Neuron (in vitro differentiated cells): ENCODE measurements at regions not wholly inside any gene's neighbourhood (a gene's known extent, or its start where the extent isn't known, plus 50 kb on each side); places are given as distances from the start of the nearest gene placed in this dataset.

Experiments
- H2AFZ ChIP-seq: one replicate; pipeline ENCODE4 v1.6.1; 2013; ENCODE audit warnings: low read depth, mild to moderate bottlenecking, inconsistent platforms, low read length, moderate library complexity
- H3K27me3 ChIP-seq: one replicate; pipeline ENCODE4 v1.6.1; 2013; ENCODE audit warnings: low read length; ENCODE audit not compliant: insufficient read depth
- H3K36me3 ChIP-seq: one replicate; pipeline ENCODE4 v1.6.1; 2013; ENCODE audit warnings: low read length; ENCODE audit not compliant: insufficient read depth
- H3K4me1 ChIP-seq: one replicate; pipeline ENCODE4 v1.6.1; 2013; ENCODE audit warnings: low read length; ENCODE audit not compliant: insufficient read depth
- H3K4me3 ChIP-seq: 2 replicates; pipeline ENCODE4 v1.5.1; 2013; ENCODE audit warnings: mild to moderate bottlenecking, low read length, moderate library complexity
- H3K9me3 ChIP-seq: one replicate; pipeline ENCODE4 v1.6.1; 2013; ENCODE audit warnings: low read length

DNA sequence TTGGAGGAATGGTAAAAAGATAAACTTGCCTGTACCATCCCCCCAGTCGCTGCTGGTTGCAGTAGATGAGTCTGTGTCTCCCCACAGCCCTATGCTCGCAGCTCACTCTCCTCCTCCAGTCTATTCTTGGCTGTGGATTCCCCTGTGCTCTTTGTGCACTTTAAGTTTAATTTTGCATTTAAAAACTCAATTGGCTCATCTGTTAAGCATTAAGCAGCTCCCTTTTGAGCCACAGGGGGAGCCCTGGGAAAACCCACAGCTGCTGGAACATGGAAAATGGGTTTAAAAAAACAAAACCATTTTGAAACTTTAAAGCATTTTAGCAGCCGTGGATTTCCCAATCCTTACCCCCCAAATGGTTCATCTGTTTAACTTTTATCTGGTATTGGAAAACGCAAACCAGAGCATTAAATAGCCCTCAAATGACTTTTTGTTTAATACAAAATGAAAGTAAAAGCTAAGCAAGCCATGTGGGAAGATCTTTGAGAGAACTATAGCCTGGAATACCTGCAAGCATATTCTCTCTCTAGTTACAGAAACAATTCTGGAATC lies 536.9 kb downstream of the ZIC1 start:
- no peaks in the 10 kb centered on the region for H3K9me3 ChIP-seq
- no peak overlapping the region for H3K4me3 ChIP-seq
- no peaks in the 10 kb centered on the region for H3K27me3 ChIP-seq
- peaks cover 12% of the 10 kb centered on the region for H3K4me1 ChIP-seq
- H2AFZ ChIP-seq, result peak overlapping the region; percentile 31
- H3K36me3 ChIP-seq, result no peaks in the 10 kb centered on the region

DNA sequence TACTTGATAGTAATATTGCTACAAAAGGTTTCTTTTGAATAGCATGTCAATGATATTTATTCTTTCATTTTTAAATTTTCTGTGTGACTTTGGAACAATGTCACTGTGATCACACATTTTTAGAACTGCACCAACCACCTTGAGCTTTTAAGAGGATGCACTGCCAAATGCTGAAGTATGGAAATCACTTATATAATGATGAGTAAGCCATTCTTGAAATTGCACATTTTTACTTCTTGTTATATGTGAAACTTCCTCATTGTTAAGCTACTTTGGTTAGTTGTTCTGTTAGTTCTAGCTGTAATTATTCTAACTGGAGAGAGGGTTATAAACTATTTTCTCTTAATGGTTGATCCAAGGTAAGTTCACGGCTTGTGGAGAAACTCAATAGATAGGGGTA lies 547.5 kb downstream of the ZIC1 start:
- Histone ChIP-seq H3K4me3 (no peak overlapping the region), H3K27me3 (no peaks in the 10 kb centered on the region), H3K36me3 (no peaks in the 10 kb centered on the region), H2AFZ (no peak overlapping the region), H3K4me1 (no peaks in the 10 kb centered on the region), H3K9me3 (no peaks in the 10 kb centered on the region)

DNA sequence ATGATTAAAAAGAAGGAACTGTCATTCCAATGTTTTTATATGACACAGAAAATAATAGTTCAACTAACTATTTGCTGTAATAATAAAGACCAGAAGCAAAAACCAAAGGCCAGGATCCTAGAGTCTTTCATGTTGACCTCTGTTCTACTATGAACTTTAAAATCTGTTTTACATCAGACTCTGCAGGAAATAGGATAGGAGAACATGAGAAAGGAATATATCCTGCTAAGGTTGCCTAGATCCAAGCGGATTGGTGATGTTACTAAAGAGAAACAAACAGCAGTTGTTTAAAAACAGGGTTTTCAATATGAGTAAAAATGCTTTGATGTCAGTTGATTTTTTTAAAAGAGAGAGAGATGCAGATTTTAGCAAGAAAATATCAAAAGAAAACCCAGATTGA lies 549.6 kb downstream of the ZIC1 start:
- Histone ChIP-seq H3K4me1 (no peaks in the 10 kb centered on the region), H3K36me3 (no peaks in the 10 kb centered on the region), H2AFZ (no peak overlapping the region), H3K4me3 (no peak overlapping the region), H3K9me3 (no peaks in the 10 kb centered on the region), H3K27me3 (no peaks in the 10 kb centered on the region)

GRCh38 chr3:147960786-147961185 lies 551.6 kb downstream of the ZIC1 start:
- Histone ChIP-seq H3K4me1 (no peaks in the 10 kb centered on the region), H3K36me3 (no peaks in the 10 kb centered on the region), H3K9me3 (no peaks in the 10 kb centered on the region), H3K27me3 (no peaks in the 10 kb centered on the region), H3K4me3 (no peak overlapping the region), H2AFZ (no peak overlapping the region)

DNA sequence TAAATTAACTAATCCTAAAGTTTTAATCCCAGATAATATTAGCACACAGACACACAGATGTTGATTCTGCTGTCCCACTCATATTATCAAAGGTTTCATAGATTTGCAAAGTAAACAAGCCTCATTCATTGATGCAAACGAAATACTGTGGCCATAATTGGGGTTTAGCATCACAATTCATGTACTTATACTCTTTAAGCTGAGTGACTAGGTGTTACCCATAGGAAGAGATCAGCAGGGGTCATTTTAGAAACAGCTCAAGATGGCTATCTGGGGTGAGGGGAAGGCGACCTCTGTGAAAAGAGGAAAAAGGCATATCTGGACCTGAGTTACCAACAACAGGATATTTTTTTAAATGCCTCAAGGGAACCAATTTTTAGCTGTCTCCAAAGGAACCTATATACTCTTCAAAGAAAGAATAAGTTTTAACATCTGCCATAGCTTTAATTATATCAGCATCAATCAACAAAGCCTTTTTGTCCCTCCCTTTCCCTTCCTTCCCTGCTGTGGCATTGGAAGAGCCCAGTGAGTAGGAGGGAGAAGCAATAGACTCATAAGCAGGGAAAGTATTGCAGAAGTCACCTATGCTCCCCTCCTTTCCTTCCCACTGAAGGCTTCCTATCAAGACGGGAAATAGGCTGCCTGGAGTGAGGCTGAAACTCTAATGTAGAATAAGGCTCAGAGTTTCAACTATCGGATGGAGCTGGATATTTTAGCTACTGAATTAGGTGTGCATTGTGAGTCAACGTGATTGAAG lies 553.4 kb downstream of the ZIC1 start:
- no peaks in the 10 kb centered on the region for H3K27me3 ChIP-seq
- H3K9me3 ChIP-seq, result no peaks in the 10 kb centered on the region
- H3K36me3 ChIP-seq, result no peaks in the 10 kb centered on the region
- no peaks in the 10 kb centered on the region for H3K4me1 ChIP-seq
- H2AFZ ChIP-seq, result no peak overlapping the region
- no peak overlapping the region for H3K4me3 ChIP-seq

GRCh38 chr3:147963711-147964110 lies 554.5 kb downstream of the ZIC1 start:
- Histone ChIP-seq H3K9me3 (no peaks in the 10 kb centered on the region), H3K4me1 (no peaks in the 10 kb centered on the region), H2AFZ (no peak overlapping the region), H3K4me3 (no peak overlapping the region), H3K27me3 (no peaks in the 10 kb centered on the region), H3K36me3 (no peaks in the 10 kb centered on the region)

DNA sequence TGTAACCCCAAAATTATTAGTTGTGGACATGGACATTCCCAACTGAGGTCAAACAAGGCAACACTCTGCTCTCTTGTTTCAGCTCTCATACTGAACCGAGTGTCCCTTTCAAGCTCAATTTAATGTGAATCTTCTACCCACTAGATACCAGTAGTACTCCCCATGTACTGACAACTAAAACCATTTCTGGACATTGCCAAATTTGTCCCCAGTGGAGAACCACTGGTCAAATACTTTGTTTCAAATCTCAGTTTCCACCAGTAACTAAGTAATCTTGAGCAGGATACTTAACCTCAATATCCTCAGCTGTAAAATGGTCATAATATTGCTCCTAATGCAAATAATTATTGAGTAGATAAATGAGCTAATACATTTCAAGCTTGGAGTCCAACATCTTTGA lies 566.0 kb downstream of the ZIC1 start:
- H3K4me3 ChIP-seq, result no peak overlapping the region

DNA sequence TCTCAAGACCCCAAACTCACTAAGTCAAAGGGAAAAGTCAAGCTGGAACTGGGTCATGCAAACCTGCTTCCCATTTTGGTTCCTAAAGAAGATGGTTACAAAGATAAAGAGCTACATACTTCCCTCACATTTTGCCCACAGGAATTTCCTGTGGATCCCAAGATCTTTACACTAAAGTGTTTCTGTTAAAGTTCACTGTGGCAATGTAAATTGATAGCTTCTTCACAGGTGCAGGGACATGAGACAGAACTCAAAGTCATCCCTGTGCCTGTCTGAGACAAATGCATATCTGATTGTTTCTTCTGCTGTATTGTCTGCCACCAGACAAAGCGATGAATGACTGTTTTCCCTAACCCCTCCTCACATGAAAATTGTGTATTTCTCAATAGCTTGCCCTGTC lies 567.8 kb downstream of the ZIC1 start:
- Histone ChIP-seq H3K4me1 (no peaks in the 10 kb centered on the region), H2AFZ (no peak overlapping the region), H3K36me3 (no peaks in the 10 kb centered on the region), H3K9me3 (no peaks in the 10 kb centered on the region), H3K27me3 (no peaks in the 10 kb centered on the region), H3K4me3 (no peak overlapping the region)

More for the DNA sequence above, 566.0 kb downstream of the ZIC1 start:
- Histone ChIP-seq H2AFZ (no peak overlapping the region), H3K9me3 (no peaks in the 10 kb centered on the region), H3K36me3 (no peaks in the 10 kb centered on the region), H3K27me3 (no peaks in the 10 kb centered on the region), H3K4me1 (no peaks in the 10 kb centered on the region)

- Histone ChIP-seq H3K9me3 (no peaks in the 10 kb centered on the region), H3K27me3 (no peaks in the 10 kb centered on the region), H3K4me1 (peaks cover 4% of the 10 kb centered on the region), H2AFZ (no peak overlapping the region), H3K36me3 (no peaks in the 10 kb centered on the region), H3K4me3 (no peak overlapping the region)
Measured at GRCh38 chr3:147987549-147987948, 578.4 kb downstream of the ZIC1 start.

DNA sequence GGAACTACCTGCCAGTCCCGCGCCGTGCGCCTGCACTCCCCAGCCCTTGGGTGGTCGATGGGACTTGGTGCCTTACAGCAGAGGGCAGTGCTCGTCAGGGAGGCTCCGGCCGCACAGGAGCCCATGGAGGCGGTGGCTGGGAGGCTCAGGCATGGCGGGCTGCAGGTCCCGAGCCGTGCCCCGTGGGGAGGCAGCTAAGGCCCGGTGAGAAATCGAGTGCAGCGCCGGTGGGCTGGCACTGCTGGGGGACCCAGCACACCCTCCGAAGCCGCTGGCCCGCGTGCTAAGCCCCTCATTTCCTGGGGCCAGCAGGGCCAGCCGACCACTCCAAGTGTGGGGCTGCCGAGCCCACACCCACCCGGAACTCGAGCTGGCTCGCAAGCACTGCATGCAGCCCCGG lies 580.2 kb downstream of the ZIC1 start:
- Histone ChIP-seq H3K36me3 (no peaks in the 10 kb centered on the region), H3K4me1 (peaks cover 4% of the 10 kb centered on the region), H3K27me3 (no peaks in the 10 kb centered on the region), H3K4me3 (no peak overlapping the region), H2AFZ (no peak overlapping the region), H3K9me3 (no peaks in the 10 kb centered on the region)

- Histone ChIP-seq H3K27me3 (no peaks in the 10 kb centered on the region), H2AFZ (no peak overlapping the region), H3K4me3 (no peak overlapping the region), H3K9me3 (no peaks in the 10 kb centered on the region), H3K4me1 (peaks cover 29% of the 10 kb centered on the region), H3K36me3 (no peaks in the 10 kb centered on the region)
Measured at GRCh38 chr3:148002705-148003205, 593.6 kb downstream of the ZIC1 start.

GRCh38 chr3:148004331-148004730 lies 595.2 kb downstream of the ZIC1 start:
- H3K4me1 ChIP-seq, result peaks cover 29% of the 10 kb centered on the region
- H2AFZ ChIP-seq, result no peak overlapping the region
- no peaks in the 10 kb centered on the region for H3K9me3 ChIP-seq
- no peaks in the 10 kb centered on the region for H3K36me3 ChIP-seq
- no peaks in the 10 kb centered on the region for H3K27me3 ChIP-seq
- no peak overlapping the region for H3K4me3 ChIP-seq

- Histone ChIP-seq H3K4me3 (no peak overlapping the region), H3K36me3 (no peaks in the 10 kb centered on the region), H3K27me3 (no peaks in the 10 kb centered on the region), H3K4me1 (peaks cover 29% of the 10 kb centered on the region), H3K9me3 (no peaks in the 10 kb centered on the region), H2AFZ (no peak overlapping the region)
Measured at GRCh38 chr3:148005456-148005855, 596.3 kb downstream of the ZIC1 start.

- Histone ChIP-seq H3K27me3 (no peaks in the 10 kb centered on the region), H2AFZ (no peak overlapping the region), H3K4me3 (no peak overlapping the region), H3K36me3 (no peaks in the 10 kb centered on the region), H3K9me3 (no peaks in the 10 kb centered on the region), H3K4me1 (peaks cover 29% of the 10 kb centered on the region)
Measured at GRCh38 chr3:148006508-148006907, 597.3 kb downstream of the ZIC1 start.
